ENCODE measurements at regions not wholly inside any gene's neighbourhood (a gene's known extent, or its start where the extent isn't known, plus 50 kb on each side); places are given as distances from the start of the nearest gene placed in this dataset.

GRCh38 chr9:129359916-129360536 lies 182.0 kb upstream of the IER5L start:
- no peak for DNase-seq (ENCODE audit: low read depth in 2 of 2)

GRCh38 chr9:129359162-129359811 lies 181.2 kb upstream of the IER5L start:
- no peak for DNase-seq (ENCODE audit: low read depth in 2 of 2)

GRCh38 chr9:129358621-129359154 lies 180.6 kb upstream of the IER5L start:
- DNase-seq (ENCODE audit: low read depth in 2 of 2), result no peak

GRCh38 chr9:129357773-129358245 lies 179.7 kb upstream of the IER5L start:
- no peak for DNase-seq (ENCODE audit: low read depth in 2 of 2)

- no peak for DNase-seq (ENCODE audit: low read depth in 2 of 2)
These were observed 179.1 kb upstream of the IER5L start for GRCh38 chr9:129356871-129357772.

GRCh38 chr9:129355631-129356030 lies 177.6 kb upstream of the IER5L start:
- DNase-seq (ENCODE audit: low read depth in 2 of 2), result no peak

- DNase-seq (ENCODE audit: low read depth in 2 of 2), result no peak
These were observed 176.4 kb upstream of the IER5L start for GRCh38 chr9:129354498-129354897.

GRCh38 chr9:129353697-129354336 lies 175.8 kb upstream of the IER5L start:
- DNase-seq (ENCODE audit: low read depth in 2 of 2), result no peak

GRCh38 chr9:129352146-129352865 lies 174.2 kb upstream of the IER5L start:
- no peak for DNase-seq (ENCODE audit: low read depth in 2 of 2)

- DNase-seq (ENCODE audit: low read depth in 2 of 2), result no peak
These were observed 173.6 kb upstream of the IER5L start for GRCh38 chr9:129351642-129352145.

- DNase-seq (ENCODE audit: low read depth in 2 of 2), result no peak
These were observed 173.1 kb upstream of the IER5L start for GRCh38 chr9:129351058-129351641.

- DNase-seq (ENCODE audit: low read depth in 2 of 2), result no peak
These were observed 172.3 kb upstream of the IER5L start for GRCh38 chr9:129350143-129350935.

- DNase-seq (ENCODE audit: low read depth in 2 of 2), result no peak
These were observed 171.5 kb upstream of the IER5L start for GRCh38 chr9:129349665-129349947.

- DNase-seq (ENCODE audit: low read depth in 2 of 2), result no peak
These were observed 171.0 kb upstream of the IER5L start for GRCh38 chr9:129348890-129349664.

GRCh38 chr9:129347316-129348120 lies 169.5 kb upstream of the IER5L start:
- DNase-seq (ENCODE audit: low read depth in 2 of 2), result no peak

- DNase-seq (ENCODE audit: low read depth in 2 of 2), result no peak
These were observed 168.0 kb upstream of the IER5L start for GRCh38 chr9:129346046-129346445.

- DNase-seq (ENCODE audit: low read depth in 2 of 2), result no peak
These were observed 166.8 kb upstream of the IER5L start for GRCh38 chr9:129344641-129345495.

All from stimulated activated CD4-positive, alpha-beta T cell treated with anti-CD3 and anti-CD28 coated beads, Interleukin-15, amount 100 ng/mL, for 48 hours (primary cell).